Hepatocyte (in vitro differentiated cells): ENCODE measurements at regions not wholly inside any gene's neighbourhood (a gene's known extent, or its start where the extent isn't known, plus 50 kb on each side); places are given as distances from the start of the nearest gene placed in this dataset.

ENCODE experiments used
- DNase-seq: peaks from one replicate; pipeline ENCODE4 v3.0.0-alpha.2; 2016; ENCODE audit warnings: low spot score
- H2AFZ ChIP-seq: fragments of 200-600 bp; sonication (generic); 2 replicates; pipeline ENCODE4 v1.6.0; 2016; ENCODE audit warnings: antibody characterized with exemption, mild to moderate bottlenecking
- H3K27ac ChIP-seq: fragments of 200-600 bp; sonication (generic); 2 replicates; pipeline ENCODE4 v1.5.1; 2016; ENCODE audit warnings: mild to moderate bottlenecking
- H3K27me3 ChIP-seq: fragments of 200-600 bp; sonication (generic); 2 replicates; pipeline ENCODE4 v1.6.1; 2016
- H3K36me3 ChIP-seq: fragments of 200-600 bp; sonication (generic); replicated peaks from 2 replicates; pipeline ENCODE4 v1.5.1; 2016; ENCODE audit warnings: low read depth; ENCODE audit not compliant: insufficient read depth
- H3K4me1 ChIP-seq: fragments of 200-600 bp; sonication (generic); 2 replicates; pipeline ENCODE4 v1.5.1; 2016; ENCODE audit warnings: mild to moderate bottlenecking, moderate library complexity; ENCODE audit not compliant: insufficient read depth
- H3K4me2 ChIP-seq: fragments of 200-600 bp; sonication (generic); 2 replicates; pipeline ENCODE4 v1.6.0; 2016
- H3K4me3 ChIP-seq: fragments of 200-600 bp; sonication (generic); 2 replicates; pipeline ENCODE4 v1.5.1; 2016; ENCODE audit warnings: mild to moderate bottlenecking
- H3K79me2 ChIP-seq: fragments of 200-600 bp; sonication (generic); 2 replicates; pipeline ENCODE4 v1.6.0; 2017; ENCODE audit warnings: mild to moderate bottlenecking
- H3K9me2 ChIP-seq: fragments of 200-600 bp; sonication (generic); replicated peaks from 2 replicates; pipeline ENCODE4 v1.6.0; 2017; ENCODE audit warnings: mild to moderate bottlenecking; ENCODE audit not compliant: insufficient read depth
- H3K9me3 ChIP-seq: fragments of 200-600 bp; sonication (generic); 2 replicates; pipeline ENCODE4 v1.5.1; 2016; ENCODE audit warnings: low read depth, mild to moderate bottlenecking
- H4K20me1 ChIP-seq: fragments of 200-600 bp; sonication (generic); 2 replicates; pipeline ENCODE4 v1.6.0; 2016; ENCODE audit warnings: mild to moderate bottlenecking; ENCODE audit not compliant: insufficient read depth, poor library complexity, severe bottlenecking
- EZH2 ChIP-seq: fragments of 200-600 bp; sonication (generic); IDR thresholded peaks from 2 replicates; pipeline ENCODE4 v1.6.1; 2016; ENCODE audit warnings: antibody characterized with exemption, mild to moderate bottlenecking, borderline replicate concordance
- EZH2phosphoT487 ChIP-seq: fragments of 200-600 bp; sonication (generic); IDR thresholded peaks from one replicate; pipeline ENCODE4 v1.6.1; 2018; ENCODE audit warnings: antibody characterized with exemption, mild to moderate bottlenecking, low read depth, moderate library complexity; ENCODE audit not compliant: unreplicated experiment, severe bottlenecking
- WGBS: methylation state at CpG from one replicate; pipeline ENCODE4 v1.1.6; 2016; ENCODE audit warnings: low lambda C conversion rate; ENCODE audit errors: missing lambda C conversion rate; 5-methylcytosine and 5-hydroxymethylcytosine counted together
- TF ChIP-seq, protein P1 (sequence below): fragments of 200-600 bp; sonication (generic); IDR thresholded peaks from 2 replicates; pipeline ENCODE4 v1.5.1; 2016; ENCODE audit warnings: antibody characterized with exemption, mild to moderate bottlenecking; ENCODE audit not compliant: poor library complexity

DNA sequence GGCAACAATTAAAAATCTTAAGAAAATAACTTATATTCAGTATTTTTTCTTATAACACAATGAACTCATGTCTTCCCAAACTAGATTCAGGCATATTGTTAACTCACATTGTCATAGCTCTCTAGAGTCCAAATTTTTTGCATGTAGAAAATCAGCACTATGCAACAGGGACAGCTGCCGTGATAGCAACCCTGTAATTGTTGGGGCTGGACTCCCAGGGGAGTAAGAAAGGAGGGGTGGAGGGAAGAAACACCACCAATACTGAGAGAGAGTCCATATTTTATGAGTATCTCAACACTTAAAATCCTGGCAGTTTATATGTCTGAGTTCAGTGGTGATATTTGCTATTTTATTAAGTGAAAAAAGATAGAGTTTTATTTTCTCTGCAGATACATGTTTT lies 89.6 kb upstream of the HS3ST5 start:
- no peak for DNase-seq
- Histone ChIP-seq H3K79me2 (no peaks in the 10 kb centered on the region), H3K9me3 (no peaks in the 10 kb centered on the region), H3K4me1 (no peaks in the 10 kb centered on the region), H3K4me3 (no peak overlapping the region), H3K27ac (no peak overlapping the region), H4K20me1 (no peaks in the 10 kb centered on the region), H3K9me2 (no peaks in the 10 kb centered on the region), H2AFZ (no peak overlapping the region), H3K27me3 (no peaks in the 10 kb centered on the region), H3K36me3 (no peaks in the 10 kb centered on the region), H3K4me2 (no peak overlapping the region)
- 54% methylated on average over 1 of the region's 1 CpG for WGBS
- TF ChIP-seq EZH2 (no peak), EZH2phosphoT487 (no peak)
- TF ChIP-seq, protein P1, sequence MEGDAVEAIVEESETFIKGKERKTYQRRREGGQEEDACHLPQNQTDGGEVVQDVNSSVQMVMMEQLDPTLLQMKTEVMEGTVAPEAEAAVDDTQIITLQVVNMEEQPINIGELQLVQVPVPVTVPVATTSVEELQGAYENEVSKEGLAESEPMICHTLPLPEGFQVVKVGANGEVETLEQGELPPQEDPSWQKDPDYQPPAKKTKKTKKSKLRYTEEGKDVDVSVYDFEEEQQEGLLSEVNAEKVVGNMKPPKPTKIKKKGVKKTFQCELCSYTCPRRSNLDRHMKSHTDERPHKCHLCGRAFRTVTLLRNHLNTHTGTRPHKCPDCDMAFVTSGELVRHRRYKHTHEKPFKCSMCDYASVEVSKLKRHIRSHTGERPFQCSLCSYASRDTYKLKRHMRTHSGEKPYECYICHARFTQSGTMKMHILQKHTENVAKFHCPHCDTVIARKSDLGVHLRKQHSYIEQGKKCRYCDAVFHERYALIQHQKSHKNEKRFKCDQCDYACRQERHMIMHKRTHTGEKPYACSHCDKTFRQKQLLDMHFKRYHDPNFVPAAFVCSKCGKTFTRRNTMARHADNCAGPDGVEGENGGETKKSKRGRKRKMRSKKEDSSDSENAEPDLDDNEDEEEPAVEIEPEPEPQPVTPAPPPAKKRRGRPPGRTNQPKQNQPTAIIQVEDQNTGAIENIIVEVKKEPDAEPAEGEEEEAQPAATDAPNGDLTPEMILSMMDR: no peak

DNA sequence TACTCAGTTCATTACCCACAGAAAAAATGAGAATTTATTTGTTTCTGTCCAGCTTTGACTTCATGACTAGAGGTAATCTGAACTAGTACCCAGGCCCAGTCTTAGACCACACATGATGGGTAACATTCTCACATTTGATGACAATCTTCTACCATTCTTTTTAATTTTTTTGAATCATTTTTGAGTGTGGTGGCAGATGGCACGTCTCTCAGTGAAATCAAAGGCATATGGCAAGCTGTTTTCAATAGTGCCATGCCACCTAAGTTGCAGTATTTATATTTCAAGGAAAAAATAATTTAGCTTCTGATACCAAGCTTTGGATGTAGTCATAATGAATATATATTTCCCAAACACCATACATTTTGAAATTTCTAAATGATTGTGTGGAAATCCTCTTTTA lies 88.8 kb upstream of the HS3ST5 start:
- H4K20me1 ChIP-seq: no peaks in the 10 kb centered on the region
- no peaks in the 10 kb centered on the region for H3K9me2 ChIP-seq
- H3K9me3 ChIP-seq: no peaks in the 10 kb centered on the region
- no peak overlapping the region for H3K4me2 ChIP-seq
- no peak overlapping the region for H2AFZ ChIP-seq
- DNase-seq: no peak
- no peaks in the 10 kb centered on the region for H3K4me1 ChIP-seq
- no peaks in the 10 kb centered on the region for H3K79me2 ChIP-seq
- H3K27ac ChIP-seq: no peak overlapping the region
- H3K4me3 ChIP-seq: no peak overlapping the region
- no peaks in the 10 kb centered on the region for H3K27me3 ChIP-seq
- H3K36me3 ChIP-seq: no peaks in the 10 kb centered on the region
- WGBS: 90% methylated on average over 1 of the region's 1 CpG
- no peak for TF ChIP-seq EZH2
- TF ChIP-seq, protein P1: no peak
- no peak for TF ChIP-seq EZH2phosphoT487

DNA sequence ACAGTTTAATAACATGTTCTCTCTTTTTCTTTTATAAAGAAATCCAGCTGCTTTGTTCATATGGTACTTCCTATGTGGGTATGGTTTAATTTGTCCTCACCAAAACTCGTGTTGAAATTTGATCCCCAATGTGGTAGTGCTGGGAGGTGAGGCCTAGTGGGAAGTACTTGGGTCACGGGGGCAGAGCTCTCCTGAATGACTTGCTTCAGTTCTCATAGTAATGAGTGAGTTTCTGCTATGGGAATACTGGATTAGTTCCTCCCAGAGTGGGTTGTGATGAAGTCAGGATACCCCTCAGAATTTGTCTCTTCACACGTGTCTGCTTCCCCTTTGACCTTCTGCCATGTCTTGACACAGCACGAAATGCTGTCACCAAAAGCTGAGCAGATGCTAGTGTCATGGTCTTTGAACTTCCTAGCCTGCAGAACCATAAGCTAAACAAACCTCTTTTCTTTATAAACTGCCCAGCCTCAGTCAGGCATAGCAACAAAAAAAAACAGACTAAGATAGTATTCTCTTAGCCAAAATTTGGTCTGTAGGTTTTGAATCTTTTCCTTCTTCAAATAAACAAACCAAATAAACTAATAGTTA lies 87.8 kb upstream of the HS3ST5 start:
- Histone ChIP-seq H3K9me3 (no peaks in the 10 kb centered on the region), H3K79me2 (no peaks in the 10 kb centered on the region), H3K4me3 (no peak overlapping the region), H2AFZ (no peak overlapping the region), H3K27ac (no peak overlapping the region), H4K20me1 (no peaks in the 10 kb centered on the region), H3K36me3 (no peaks in the 10 kb centered on the region), H3K27me3 (no peaks in the 10 kb centered on the region), H3K9me2 (no peaks in the 10 kb centered on the region), H3K4me2 (no peak overlapping the region), H3K4me1 (no peaks in the 10 kb centered on the region)
- 24% methylated on average over 4 of the region's 4 CpGs for WGBS
- TF ChIP-seq EZH2 (no peak), EZH2phosphoT487 (no peak)
- TF ChIP-seq, protein P1: no peak
- DNase-seq: no peak

DNA sequence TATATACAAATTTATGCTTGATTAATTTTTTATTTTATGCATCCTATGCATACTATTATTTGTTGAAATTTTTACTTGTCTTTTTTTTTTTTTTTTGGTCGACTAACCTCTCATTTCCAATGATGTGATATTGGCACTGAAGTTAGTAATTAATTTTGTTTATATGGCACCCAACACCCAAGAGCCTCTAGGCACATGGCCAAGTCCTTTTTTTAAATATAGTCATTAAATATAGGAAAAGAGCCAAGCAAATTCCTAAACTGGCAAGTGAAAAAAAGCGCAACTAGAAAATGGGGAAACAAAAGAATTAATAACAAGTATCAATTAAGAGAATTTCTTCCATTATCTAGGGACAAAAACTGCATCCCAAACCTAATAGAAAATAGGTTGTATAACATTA lies 85.5 kb upstream of the HS3ST5 start:
- Histone ChIP-seq H2AFZ (no peak overlapping the region), H3K4me2 (no peak overlapping the region), H3K27ac (no peak overlapping the region), H3K36me3 (no peaks in the 10 kb centered on the region), H3K4me3 (no peak overlapping the region), H3K79me2 (no peaks in the 10 kb centered on the region), H3K4me1 (no peaks in the 10 kb centered on the region), H4K20me1 (no peaks in the 10 kb centered on the region), H3K27me3 (no peaks in the 10 kb centered on the region), H3K9me2 (no peaks in the 10 kb centered on the region), H3K9me3 (no peaks in the 10 kb centered on the region)
- no peak for TF ChIP-seq EZH2
- TF ChIP-seq, protein P1: no peak
- no peak for TF ChIP-seq EZH2phosphoT487
- 63% methylated on average over 2 of the region's 2 CpGs for WGBS
- DNase-seq: no peak
